ENCODE measurements at regions not wholly inside any gene's neighbourhood (a gene's known extent, or its start where the extent isn't known, plus 50 kb on each side); places are given as distances from the start of the nearest gene placed in this dataset.

- no peak for TF ChIP-seq CTCF (IDR thresholded peaks at IDR 0.05)
- TF ChIP-seq POLR2A (IDR thresholded peaks at IDR 0.05) = no peak
- peak; percentile 44 to 63 (median 54) for TF ChIP-seq POLR2AphosphoS5 (IDR thresholded peaks at IDR 0.05)
- TF ChIP-seq EP300 (IDR thresholded peaks at IDR 0.05) = peak in 1 of 4 donors; percentile 48
Observed at GRCh38 chr1:68936530-68936929, 439.6 kb upstream of the DEPDC1 start.

Data from sigmoid colon (tissue), 4 donors.